ENCODE measurements at regions not wholly inside any gene's neighbourhood (a gene's known extent, or its start where the extent isn't known, plus 50 kb on each side); places are given as distances from the start of the nearest gene placed in this dataset.

DNA sequence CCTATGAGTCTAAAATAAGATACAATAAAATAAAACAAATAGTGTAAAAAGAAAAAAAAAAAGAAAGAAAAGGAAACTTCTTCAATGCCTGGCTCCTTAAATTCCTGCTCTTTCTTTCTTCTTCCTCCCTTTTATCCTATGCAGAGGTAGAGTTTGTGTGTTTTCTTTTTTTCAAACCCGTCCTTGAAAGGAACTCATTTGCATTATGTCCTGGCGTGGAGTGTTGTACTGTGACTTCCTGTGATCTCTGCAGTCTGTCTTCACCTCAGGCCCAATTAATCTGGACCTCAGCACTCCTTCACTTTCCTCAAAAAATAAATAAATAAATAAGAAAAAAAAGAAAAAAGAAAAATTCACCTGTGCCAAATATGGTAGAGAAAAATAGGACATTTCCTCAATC is 541.9 kb upstream of the SPTLC3 start:
- Histone ChIP-seq H3K36me3 (no peaks in the 10 kb centered on the region), H3K4me3 (no peak overlapping the region), H3K9ac (no peak overlapping the region), H3K27me3 (no peaks in the 10 kb centered on the region), H4K20me1 (no peaks in the 10 kb centered on the region), H3K4me2 (no peak overlapping the region), H3K27ac (no peak overlapping the region), H3K9me3 (replicated peaks in 1 of 11) (0 out of 22 replicates have a peak, but pooled peaks cover 0 to 5% (median 0%) of the 10 kb centered on the region in 11 experiments), H3K4me1 (no peaks in the 10 kb centered on the region)
- no peak for TF ChIP-seq Cebpa-rat (IDR thresholded peaks at IDR 0.05)

DNA sequence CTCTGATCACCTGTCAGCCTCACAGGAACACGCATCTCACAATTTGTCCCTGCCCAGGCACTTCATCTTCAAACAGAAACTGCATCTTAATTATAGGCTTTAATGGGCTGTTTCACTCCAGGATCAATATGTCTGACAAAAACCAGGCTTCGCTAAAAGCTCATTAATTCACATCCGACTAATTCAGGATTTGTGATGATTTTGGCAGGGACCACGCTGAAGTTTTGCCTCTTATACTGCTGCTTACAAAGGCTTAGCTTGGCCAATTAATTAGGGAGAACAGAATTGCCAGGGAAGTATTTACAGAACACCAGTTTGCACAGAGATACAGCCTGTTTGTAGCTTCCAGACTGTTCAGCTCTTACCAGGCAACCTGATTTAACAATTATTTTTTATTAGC is 541.0 kb upstream of the SPTLC3 start:
- Histone ChIP-seq H3K9me3 (replicated peaks in 1 of 11) (0 out of 22 replicates have a peak, but pooled peaks cover 0 to 5% (median 0%) of the 10 kb centered on the region in 11 experiments), H3K27me3 (no peaks in the 10 kb centered on the region)

DNA sequence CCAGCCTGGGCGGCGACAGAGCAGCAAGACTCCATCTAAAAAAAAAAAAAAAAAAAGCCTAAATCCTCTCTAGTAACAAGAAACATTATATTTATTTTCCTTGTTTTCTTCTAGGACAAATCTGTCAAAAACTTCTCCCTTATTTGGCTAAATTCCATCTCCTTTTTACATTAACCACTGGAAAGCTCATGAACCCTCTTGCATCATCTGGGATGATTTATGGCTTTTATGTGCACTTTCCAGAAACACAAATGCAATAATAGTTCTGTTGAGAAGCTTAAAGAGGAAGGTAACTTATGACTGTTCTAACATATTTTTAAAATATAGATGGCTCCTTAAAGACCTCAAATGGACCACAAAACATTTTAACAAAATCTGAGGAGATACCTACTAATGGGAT is 526.1 kb upstream of the SPTLC3 start:
- no peak overlapping the region for H3K9ac ChIP-seq
- TF ChIP-seq Cebpa-rat (IDR thresholded peaks at IDR 0.05) = no peak
- H3K4me3 ChIP-seq = no peak overlapping the region
- peak overlapping the region in 1 of 11 experiments; percentile 66; a peak in 2 of 22 replicates for H3K27ac ChIP-seq
- peaks cover 0 to 6% (median 0%) of the 10 kb centered on the region in 11 experiments; a peak in 2 of 22 replicates for H3K9me3 ChIP-seq (replicated peaks in 1 of 11)
- no peaks in the 10 kb centered on the region for H3K36me3 ChIP-seq
- no peaks in the 10 kb centered on the region; a peak in 1 of 22 replicates for H4K20me1 ChIP-seq
- H3K27me3 ChIP-seq = no peaks in the 10 kb centered on the region
- H3K4me1 ChIP-seq = peaks cover 7 to 23% (median 12%) of the 10 kb centered on the region in 10 experiments
- peak overlapping the region in 3 of 11 experiments; percentile 53 to 54 (median 53); a peak in 5 of 22 replicates for H3K4me2 ChIP-seq

More for the DNA sequence above, 541.0 kb upstream of the SPTLC3 start:
- no peak overlapping the region for H3K27ac ChIP-seq
- H3K36me3 ChIP-seq = no peaks in the 10 kb centered on the region
- no peak overlapping the region for H3K4me2 ChIP-seq
- no peak for TF ChIP-seq Cebpa-rat (IDR thresholded peaks at IDR 0.05)
- H3K4me1 ChIP-seq = no peaks in the 10 kb centered on the region
- no peak overlapping the region for H3K4me3 ChIP-seq
- H4K20me1 ChIP-seq = no peaks in the 10 kb centered on the region
- H3K9ac ChIP-seq = no peak overlapping the region

DNA sequence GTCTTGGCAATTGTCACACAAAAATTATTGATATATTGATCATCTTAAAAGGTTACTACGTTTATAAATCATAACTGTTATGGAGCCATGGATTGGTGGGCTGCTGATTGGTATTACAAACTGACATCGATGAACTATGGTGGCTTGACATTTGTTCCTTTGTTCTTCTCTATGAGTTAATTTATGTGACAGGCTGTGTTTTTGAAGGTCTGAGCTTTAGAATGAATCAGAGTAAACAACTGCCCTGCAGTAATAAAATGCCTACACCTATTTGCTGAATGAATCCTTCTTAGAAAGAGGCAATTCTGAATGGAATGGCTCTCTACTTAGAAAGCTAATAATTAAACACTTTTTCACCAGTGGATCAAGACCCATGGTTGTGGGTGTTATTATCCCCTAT is 506.3 kb upstream of the SPTLC3 start:
- H3K4me2 ChIP-seq = no peak overlapping the region
- no peak overlapping the region for H3K27ac ChIP-seq
- peaks cover 7 to 17% (median 11%) of the 10 kb centered on the region in 10 experiments; a peak in 18 of 20 replicates for H3K4me1 ChIP-seq
- H3K36me3 ChIP-seq = no peaks in the 10 kb centered on the region
- H3K9ac ChIP-seq = no peak overlapping the region
- no peaks in the 10 kb centered on the region for H3K27me3 ChIP-seq
- H4K20me1 ChIP-seq = no peaks in the 10 kb centered on the region
- H3K9me3 ChIP-seq (replicated peaks in 1 of 11) = peaks cover 0 to 9% (median 0%) of the 10 kb centered on the region in 11 experiments; a peak in 3 of 22 replicates
- no peak for TF ChIP-seq Cebpa-rat (IDR thresholded peaks at IDR 0.05)
- H3K4me3 ChIP-seq = no peak overlapping the region

DNA sequence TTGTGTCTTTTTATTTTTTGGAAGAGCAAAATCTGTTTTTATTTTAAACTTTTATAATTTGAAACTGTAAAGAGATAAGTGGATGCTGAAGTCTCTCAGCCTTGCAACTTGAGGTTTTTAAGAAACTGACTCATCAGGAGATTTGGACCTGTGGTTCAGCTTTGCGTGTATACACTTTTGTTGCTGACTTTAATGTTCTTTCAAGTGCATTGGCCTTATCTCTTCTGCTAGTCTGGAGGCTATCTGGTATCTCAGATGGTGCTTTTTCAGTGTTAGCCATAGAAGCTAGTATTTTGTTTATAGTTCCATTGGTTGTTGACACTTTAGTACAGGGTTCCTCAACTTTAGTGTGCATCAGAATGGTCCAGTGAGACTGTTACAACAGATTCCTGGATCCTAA is 504.0 kb upstream of the SPTLC3 start:
- no peak overlapping the region for H3K27ac ChIP-seq
- no peaks in the 10 kb centered on the region for H4K20me1 ChIP-seq
- no peak overlapping the region for H3K4me2 ChIP-seq
- H3K4me3 ChIP-seq = no peak overlapping the region
- no peaks in the 10 kb centered on the region; a peak in 1 of 22 replicates for H3K9me3 ChIP-seq (replicated peaks in 1 of 11)
- no peak for TF ChIP-seq Cebpa-rat (IDR thresholded peaks at IDR 0.05)
- H3K4me1 ChIP-seq = no peaks in the 10 kb centered on the region
- H3K27me3 ChIP-seq = no peaks in the 10 kb centered on the region
- no peaks in the 10 kb centered on the region for H3K36me3 ChIP-seq
- no peak overlapping the region for H3K9ac ChIP-seq

GRCh38 chr20:12511499-12511898 is 497.3 kb upstream of the SPTLC3 start:
- Histone ChIP-seq H3K27ac (no peak overlapping the region), H3K36me3 (no peaks in the 10 kb centered on the region), H3K9ac (no peak overlapping the region), H3K9me3 (replicated peaks in 1 of 11) (no peaks in the 10 kb centered on the region), H3K4me2 (peak overlapping the region in 3 of 11 experiments; percentile 19 to 53 (median 43); a peak in 7 of 22 replicates), H4K20me1 (no peaks in the 10 kb centered on the region), H3K4me3 (no peak overlapping the region), H3K27me3 (no peaks in the 10 kb centered on the region), H3K4me1 (peaks cover 0 to 31% (median 12%) of the 10 kb centered on the region in 10 experiments; a peak in 13 of 20 replicates)
- no peak for TF ChIP-seq Cebpa-rat (IDR thresholded peaks at IDR 0.05)

GRCh38 chr20:12512755-12513154 is 496.0 kb upstream of the SPTLC3 start:
- H4K20me1 ChIP-seq = no peaks in the 10 kb centered on the region
- TF ChIP-seq Cebpa-rat (IDR thresholded peaks at IDR 0.05) = no peak
- H3K27ac ChIP-seq = no peak overlapping the region
- H3K4me3 ChIP-seq = no peak overlapping the region
- H3K9ac ChIP-seq = no peak overlapping the region
- no peaks in the 10 kb centered on the region for H3K9me3 ChIP-seq (replicated peaks in 1 of 11)
- H3K36me3 ChIP-seq = no peaks in the 10 kb centered on the region
- H3K4me2 ChIP-seq = peak overlapping the region in 5 of 11 experiments; percentile 10 to 53 (median 26); a peak in 7 of 22 replicates
- H3K27me3 ChIP-seq = no peaks in the 10 kb centered on the region
- peaks cover 0 to 31% (median 12%) of the 10 kb centered on the region in 10 experiments; a peak in 13 of 20 replicates for H3K4me1 ChIP-seq

GRCh38 chr20:12528104-12528503 is 480.7 kb upstream of the SPTLC3 start:
- TF ChIP-seq Cebpa-rat (IDR thresholded peaks at IDR 0.05) = no peak
- no peak overlapping the region for H3K4me3 ChIP-seq
- no peaks in the 10 kb centered on the region for H3K36me3 ChIP-seq
- H4K20me1 ChIP-seq = no peaks in the 10 kb centered on the region
- H3K4me2 ChIP-seq = peak overlapping the region in 3 of 11 experiments; percentile 8 to 13 (median 12); a peak in 4 of 22 replicates
- H3K9ac ChIP-seq = no peak overlapping the region
- H3K27ac ChIP-seq = no peak overlapping the region
- peaks cover 0 to 12% (median 0%) of the 10 kb centered on the region in 10 experiments; a peak in 5 of 20 replicates for H3K4me1 ChIP-seq
- peaks cover 0 to 6% (median 0%) of the 10 kb centered on the region in 11 experiments; a peak in 3 of 22 replicates for H3K9me3 ChIP-seq (replicated peaks in 1 of 11)
- no peaks in the 10 kb centered on the region for H3K27me3 ChIP-seq

DNA sequence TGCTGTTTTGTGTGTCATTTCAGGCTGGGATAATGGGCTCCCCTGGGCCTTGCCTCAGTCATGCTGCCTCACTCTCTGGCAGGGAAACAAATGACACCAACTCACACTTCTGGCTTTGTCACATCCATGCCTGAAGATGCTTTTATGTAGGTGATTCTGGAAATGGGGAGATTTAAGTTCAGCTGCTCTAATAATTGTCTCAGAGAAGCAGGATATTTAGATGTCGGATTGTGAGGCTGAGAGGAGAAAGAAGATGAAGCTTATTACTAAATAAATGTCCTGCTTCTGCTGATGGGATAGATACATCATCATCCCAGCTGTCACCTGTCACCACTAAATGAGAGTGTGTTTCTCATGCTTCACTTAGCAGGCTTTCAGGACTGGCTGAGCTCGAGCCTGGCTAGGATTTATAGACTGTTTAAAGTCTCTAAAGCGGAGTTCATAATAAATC is 480.2 kb upstream of the SPTLC3 start:
- H3K9ac ChIP-seq = no peak overlapping the region
- H3K4me2 ChIP-seq = peak overlapping the region in 3 of 11 experiments; percentile 8 to 13 (median 12); a peak in 4 of 22 replicates

DNA sequence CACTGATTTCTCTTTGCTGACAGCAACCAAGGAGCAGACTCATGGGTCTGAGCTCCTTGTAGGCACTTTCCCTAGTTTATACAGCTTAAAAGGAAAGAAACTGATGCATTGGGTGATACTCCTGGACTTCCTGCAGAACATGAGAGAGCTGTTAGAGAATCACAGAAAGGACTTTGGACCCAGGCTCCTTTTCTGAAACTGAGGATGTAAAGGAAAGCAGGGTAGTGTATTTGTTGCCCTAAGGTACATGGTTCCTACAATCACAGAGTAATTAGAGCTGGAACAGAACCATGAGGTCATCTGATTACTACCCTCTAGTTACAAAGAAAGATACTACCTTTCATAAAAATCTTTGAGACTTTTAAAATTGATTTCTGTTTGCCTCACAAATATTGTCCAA is 477.1 kb upstream of the SPTLC3 start:
- Histone ChIP-seq H3K4me2 (no peak overlapping the region), H3K4me1 (peaks cover 0 to 12% (median 0%) of the 10 kb centered on the region in 10 experiments; a peak in 5 of 20 replicates), H4K20me1 (no peaks in the 10 kb centered on the region), H3K27ac (no peak overlapping the region), H3K4me3 (no peak overlapping the region), H3K9me3 (replicated peaks in 1 of 11) (peaks cover 0 to 6% (median 0%) of the 10 kb centered on the region in 11 experiments; a peak in 2 of 22 replicates), H3K36me3 (no peaks in the 10 kb centered on the region), H3K9ac (no peak overlapping the region), H3K27me3 (no peaks in the 10 kb centered on the region)
- no peak for TF ChIP-seq Cebpa-rat (IDR thresholded peaks at IDR 0.05)

More for the DNA sequence above, 480.2 kb upstream of the SPTLC3 start:
- no peak for TF ChIP-seq Cebpa-rat (IDR thresholded peaks at IDR 0.05)
- no peaks in the 10 kb centered on the region for H3K27me3 ChIP-seq
- peaks cover 0 to 6% (median 0%) of the 10 kb centered on the region in 11 experiments; a peak in 3 of 22 replicates for H3K9me3 ChIP-seq (replicated peaks in 1 of 11)
- no peaks in the 10 kb centered on the region for H4K20me1 ChIP-seq
- peaks cover 0 to 12% (median 0%) of the 10 kb centered on the region in 10 experiments; a peak in 5 of 20 replicates for H3K4me1 ChIP-seq
- no peak overlapping the region for H3K4me3 ChIP-seq
- H3K27ac ChIP-seq = no peak overlapping the region
- no peaks in the 10 kb centered on the region for H3K36me3 ChIP-seq

Measured in BLaER1 treated with 17β-estradiol and CSF1 and Interleukin-3, amounts not matched to agents 10 nM and 100 nM (cell line).